ENCODE measurements at regions not wholly inside any gene's neighbourhood (a gene's known extent, or its start where the extent isn't known, plus 50 kb on each side); places are given as distances from the start of the nearest gene placed in this dataset.

- Histone ChIP-seq H2BK15ac (ENCODE audit: low read length) (no peak overlapping the region), H2BK20ac (ENCODE audit: low read length) (0 out of 2 replicates have a peak overlapping the region, but pooled peaks have one; percentile 64), H3K56ac (replicated peaks; ENCODE audit: insufficient read length, low read depth, low read length) (no peak overlapping the region), H3K27ac (ENCODE audit: low read depth, low read length) (no peak overlapping the region), H3K4me2 (ENCODE audit: insufficient read depth in 1 of 2, low read depth in 2 of 2, low read length in 2 of 2) (no peak overlapping the region), H3K9me3 (ENCODE audit: insufficient read depth in 2 of 2, low read depth in 1 of 2, low read length in 1 of 2) (no peaks in the 10 kb centered on the region), H2BK12ac (ENCODE audit: low read depth, low read length) (no peak overlapping the region), H3K79me1 (ENCODE audit: low read depth, low read length) (no peaks in the 10 kb centered on the region), H3K79me2 (ENCODE audit: control insufficient read depth in 1 of 2, insufficient read depth in 2 of 2, low read length in 2 of 2) (no peaks in the 10 kb centered on the region), H4K8ac (ENCODE audit: extremely low read depth, insufficient read depth, low read length) (no peak overlapping the region; the same call in 1 of the 2 replicates), H3K9ac (replicated peaks in 1 of 4; ENCODE audit: extremely low read depth in 1 of 4, low read depth in 3 of 4, low read length in 3 of 4) (no peak overlapping the region), H2AFZ (ENCODE audit: low read length) (no peak overlapping the region; the same call in 1 of the 2 replicates), H3K4ac (replicated peaks; ENCODE audit: insufficient read length, low read depth, low read length) (no peak overlapping the region), H3K27me3 (replicated peaks in 1 of 4; ENCODE audit: control insufficient read depth in 3 of 4, extremely low read depth in 1 of 4, insufficient read depth in 3 of 4, low read length in 3 of 4) (no peaks in the 10 kb centered on the region), H2BK5ac (ENCODE audit: low read depth, low read length) (no peak overlapping the region), H4K20me1 (replicated peaks in 1 of 2; ENCODE audit: control insufficient read depth in 1 of 2, insufficient read depth in 2 of 2, low read length in 2 of 2) (no peaks in the 10 kb centered on the region), H3K4me1 (replicated peaks in 1 of 4; ENCODE audit: control insufficient read depth in 3 of 4, insufficient read depth in 4 of 4, low read length in 3 of 4) (peaks cover 5 to 15% (median 10%) of the 10 kb centered on the region in 4 experiments; a peak in 6 of 7 replicates), H3K36me3 (ENCODE audit: control insufficient read depth in 2 of 4, insufficient read depth in 4 of 4, low read length in 3 of 4) (no peaks in the 10 kb centered on the region), H2AK5ac (ENCODE audit: low read depth, low read length) (no peak overlapping the region), H3K14ac (ENCODE audit: insufficient read length) (no peak overlapping the region), H3K23ac (ENCODE audit: insufficient read length) (no peak overlapping the region), H3K23me2 (ENCODE audit: low read depth, low read length) (no peaks in the 10 kb centered on the region), H3K4me3 (ENCODE audit: extremely low read depth in 1 of 4, insufficient read depth in 2 of 4, low read depth in 3 of 4, low read length in 4 of 4) (no peak overlapping the region), H4K5ac (ENCODE audit: insufficient read length, low read depth, low read length) (no peak overlapping the region), H4K91ac (replicated peaks; ENCODE audit: insufficient read length, low read length) (no peak overlapping the region), H2BK120ac (replicated peaks; ENCODE audit: low read depth, low read length) (no peak overlapping the region), H3K18ac (ENCODE audit: extremely low read depth, low read length) (no peak overlapping the region)
- ChIA-PET POLR2A (ENCODE audit: partially characterized antibody) (no interaction called here), CTCF (ENCODE audit: partially characterized antibody) (interaction anchor here (0.7 to 4.5 kb wide), 9 partner anchors 10 to 157 kb away, joined by 3 to 19 read pairs (median 3); no protein-coding TSS in a partner anchor)
- no peak for DNase-seq (ENCODE audit: low read depth in 1 of 2, low spot score in 2 of 2)
- WGBS, 2 experiments (ENCODE audit: extremely low coverage in 1 of 2, insufficient coverage in 1 of 2, insufficient read length in 1 of 2, insufficient replicate concordance in 2 of 2, low coverage in 1 of 2, low lambda C conversion rate in 2 of 2, missing lambda C conversion rate in 1 of 2), result 87% methylated on average over 13 of the region's 13 CpGs; no CpG with 5 or more reads in 1 of the 2 experiments
- FAIRE-seq, result no peak
- TF ChIP-seq POLR2A (IDR thresholded peaks at IDR 0.05; ENCODE audit: control extremely low read depth in 1 of 2, low read depth in 2 of 2, low read length in 2 of 2), result no peak
- no peak for TF ChIP-seq GTF2F1 (IDR thresholded peaks at IDR 0.05; ENCODE audit: borderline replicate concordance, low read depth, low read length)
- no peak for TF ChIP-seq SRF (IDR thresholded peaks at IDR 0.05; ENCODE audit: low read depth, low read length)
- no peak for TF ChIP-seq RNF2 (IDR thresholded peaks at IDR 0.05; ENCODE audit: borderline replicate concordance, low read depth, low read length, missing control alignments, poor library complexity, severe bottlenecking)
- no peak for TF ChIP-seq TAF1 (IDR thresholded peaks at IDR 0.05; ENCODE audit: low read depth, low read length)
- TF ChIP-seq JUND (IDR thresholded peaks at IDR 0.05; ENCODE audit: low read length), result no peak
- TF ChIP-seq CTCF (IDR thresholded peaks at IDR 0.05; ENCODE audit: control extremely low read depth in 1 of 3, insufficient read depth in 1 of 3, low read depth in 1 of 3, low read length in 3 of 3), result no peak
- no peak for TF ChIP-seq RFX5 (IDR thresholded peaks at IDR 0.05; ENCODE audit: borderline replicate concordance, low read depth, low read length)
- no peak for TF ChIP-seq MAX (IDR thresholded peaks at IDR 0.05)
- no peak for TF ChIP-seq BCL11A (IDR thresholded peaks at IDR 0.05; ENCODE audit: low read depth in 2 of 2, low read length in 2 of 2)
These were observed 65.8 kb downstream of the MRPL46 start for GRCh38 chr15:88401251-88401995.
